GM12892 (cell line): ENCODE measurements at regions not wholly inside any gene's neighbourhood (a gene's known extent, or its start where the extent isn't known, plus 50 kb on each side); places are given as distances from the start of the nearest gene placed in this dataset.
"Not testable (repeated sequence)": the region's sequence is repeated elsewhere in the genome, so short reads cannot be mapped to it uniquely, and the experiment has no call there.

Experiments used
- POLR2AphosphoS5 ChIP-seq: IDR thresholded peaks from 2 replicates; pipeline ENCODE4 v1.6.1; 2011; ENCODE audit warnings: low read depth, low read length, control low read depth
- TAF1 ChIP-seq: IDR thresholded peaks from 2 replicates; pipeline ENCODE4 v1.6.1; 2011; ENCODE audit warnings: low read depth, mild to moderate bottlenecking, control low read depth, low read length, borderline replicate concordance

- TF ChIP-seq TAF1, POLR2AphosphoS5: not testable (repeated sequence)
These were observed 162.2 kb upstream of the PRKX start for GRCh38 chrX:3875638-3876037.
